HG03039 (cell line): ENCODE measurements at regions not wholly inside any gene's neighbourhood (a gene's known extent, or its start where the extent isn't known, plus 50 kb on each side); places are given as distances from the start of the nearest gene placed in this dataset.
"Not testable (repeated sequence)": the region's sequence is repeated elsewhere in the genome, so short reads cannot be mapped to it uniquely, and the experiment has no call there.

Source experiments
- ATAC-seq: cut with Tn5 transposase; IDR thresholded peaks from one replicate; pipeline ENCODE4 v1.9.1; 2021; ENCODE audit warnings: mild to moderate bottlenecking, moderate library complexity; ENCODE audit not compliant: unreplicated experiment

DNA sequence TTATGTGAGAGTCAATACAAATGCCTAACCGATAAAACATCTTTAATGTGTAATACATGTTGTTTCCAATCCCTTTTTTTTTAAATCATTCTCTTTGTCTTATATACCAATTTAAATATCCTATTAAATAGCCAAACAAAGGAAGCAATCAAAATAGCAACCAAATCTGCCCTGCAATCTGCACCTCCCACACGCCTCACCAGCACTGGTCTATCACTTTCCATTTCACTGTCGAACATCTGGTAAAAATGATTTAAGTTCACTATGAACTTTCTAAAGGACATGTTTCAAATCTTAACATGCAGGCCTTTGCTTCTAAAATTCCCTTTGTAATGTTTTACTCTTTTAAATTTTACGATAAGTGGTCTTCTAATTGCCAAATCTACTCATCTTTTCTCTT lies 1305.5 kb upstream of the TENM4 start:
- ATAC-seq = no peak

DNA sequence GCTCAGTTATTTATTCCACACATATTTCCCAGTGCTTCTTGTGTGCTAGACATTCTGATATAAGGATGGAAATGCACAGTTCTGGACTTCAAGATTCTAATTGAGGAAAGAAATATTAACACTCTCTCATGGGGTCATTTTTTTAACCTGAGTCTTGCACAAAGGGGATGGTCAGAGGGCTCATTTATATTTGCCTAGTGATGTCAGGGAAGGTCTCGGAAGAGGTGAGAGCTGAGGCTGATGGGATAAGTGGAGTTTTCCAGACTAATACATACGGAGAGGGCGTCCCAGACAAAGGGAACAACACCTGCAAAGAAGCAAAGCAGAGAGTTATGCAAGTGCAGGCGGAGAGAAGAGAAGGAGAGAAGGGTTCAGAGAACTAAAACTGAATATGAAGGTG lies 1304.6 kb upstream of the TENM4 start:
- no peak for ATAC-seq

DNA sequence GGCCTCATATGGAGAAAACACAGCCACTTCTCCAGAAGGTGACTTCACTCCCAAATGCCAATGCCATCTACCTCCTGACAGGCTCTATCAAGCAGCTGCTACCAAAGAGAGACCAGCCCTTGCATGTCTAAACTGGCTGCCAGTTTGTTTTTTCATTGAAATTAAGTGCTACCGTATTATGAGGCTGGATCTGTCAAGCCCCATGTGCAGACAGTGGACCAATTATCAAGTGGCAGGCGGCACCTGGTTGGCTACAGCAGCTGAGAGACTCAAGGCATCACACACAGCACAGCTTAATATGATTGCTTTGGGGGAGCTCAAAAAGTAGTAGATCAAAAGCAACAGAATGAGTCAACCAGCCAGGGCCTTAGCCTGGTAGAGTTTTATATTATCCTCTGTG lies 1293.0 kb upstream of the TENM4 start:
- ATAC-seq = no peak

DNA sequence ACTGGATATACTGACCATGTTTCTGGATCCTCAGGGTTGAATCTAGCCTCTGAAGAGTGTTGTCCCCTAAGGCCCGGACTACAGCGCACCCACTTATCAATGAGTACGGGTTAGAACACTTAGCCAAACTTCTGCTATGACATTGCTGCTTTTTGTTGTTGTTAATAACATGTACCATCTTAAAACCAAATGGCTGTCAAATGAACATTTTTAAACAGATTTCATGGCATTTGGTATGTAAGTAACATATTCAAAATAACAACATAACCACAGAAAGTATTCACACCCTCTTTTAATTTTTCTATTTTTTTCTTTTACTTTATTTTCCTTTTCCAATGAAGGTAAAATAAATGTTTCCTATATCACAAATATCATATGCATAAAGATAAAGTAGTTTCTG lies 1292.5 kb upstream of the TENM4 start:
- no peak for ATAC-seq

DNA sequence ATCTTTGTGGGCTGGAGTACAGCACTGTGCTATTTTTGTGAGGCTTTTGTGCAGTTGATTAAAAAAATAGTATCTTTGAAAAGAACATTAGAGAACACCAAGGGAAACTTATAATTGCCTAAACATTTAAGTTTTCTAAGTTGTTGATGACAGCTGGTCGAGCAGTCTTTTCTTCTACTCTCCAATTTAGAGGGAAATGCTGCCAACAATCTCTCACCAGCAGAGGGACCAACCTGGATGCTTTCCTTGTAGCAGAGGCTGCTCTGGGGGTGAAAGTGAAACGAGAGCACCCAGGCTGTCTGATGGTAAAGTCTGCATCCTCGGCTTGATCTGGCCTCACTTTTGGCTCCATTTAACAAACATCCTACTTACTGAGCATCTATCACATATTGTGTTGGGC lies 1286.5 kb upstream of the TENM4 start:
- peak; percentile 85 for ATAC-seq

DNA sequence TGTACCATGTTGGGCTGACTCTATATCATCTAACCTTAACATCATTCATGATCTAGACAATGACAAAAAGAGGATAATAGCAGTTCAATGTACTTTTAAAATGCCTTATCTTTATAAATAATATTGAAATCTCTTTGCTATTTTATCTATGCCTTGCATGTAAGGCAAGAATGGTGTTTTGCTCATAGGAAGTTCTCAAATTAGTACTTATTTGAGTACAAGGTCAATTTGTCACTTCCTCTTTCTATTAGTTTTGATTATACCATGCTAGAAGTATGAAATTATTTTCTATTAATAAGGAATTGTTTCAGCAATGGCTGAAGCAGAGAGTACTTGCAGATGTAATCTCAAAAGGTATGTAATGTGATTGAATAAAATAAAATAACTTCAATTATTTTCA lies 1285.4 kb upstream of the TENM4 start:
- no peak for ATAC-seq

DNA sequence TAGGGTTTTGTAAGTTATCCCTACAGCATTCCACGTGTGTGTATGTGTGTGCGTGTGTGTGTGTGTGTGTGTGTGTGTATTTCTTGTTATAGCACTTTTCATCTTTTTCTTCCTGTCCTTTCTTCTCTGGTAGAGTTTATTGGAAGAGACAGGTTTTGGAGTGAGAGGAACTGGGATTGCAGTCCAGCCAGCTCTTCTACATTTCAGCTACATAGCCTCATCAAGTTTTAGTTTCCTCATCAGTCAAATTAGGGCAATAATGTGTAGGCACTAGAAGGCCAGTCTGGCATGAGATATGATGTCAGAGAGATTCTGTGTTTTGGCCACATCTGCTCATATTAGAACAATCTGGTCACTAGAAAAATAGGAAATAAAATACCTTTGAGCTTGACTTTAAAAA lies 1283.5 kb upstream of the TENM4 start:
- no peak for ATAC-seq

DNA sequence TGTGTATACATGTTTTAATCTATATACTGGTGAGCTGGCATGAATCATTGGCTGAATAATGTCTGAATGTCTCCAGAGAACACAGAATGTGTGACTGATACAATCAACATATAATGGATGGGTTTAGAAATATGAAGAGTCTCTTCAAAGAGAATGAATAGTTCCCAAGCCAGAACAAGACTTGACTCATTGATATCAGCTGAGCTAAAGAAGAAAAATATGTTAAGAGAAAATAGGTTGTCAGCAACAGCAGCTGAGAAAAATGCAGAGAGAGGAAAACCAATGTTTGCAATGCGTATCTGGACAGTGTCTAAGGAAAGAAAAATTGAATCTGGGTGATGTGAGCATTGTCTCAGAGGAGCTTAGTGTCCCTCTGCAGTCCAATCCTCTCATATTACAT lies 1281.8 kb upstream of the TENM4 start:
- ATAC-seq = no peak

DNA sequence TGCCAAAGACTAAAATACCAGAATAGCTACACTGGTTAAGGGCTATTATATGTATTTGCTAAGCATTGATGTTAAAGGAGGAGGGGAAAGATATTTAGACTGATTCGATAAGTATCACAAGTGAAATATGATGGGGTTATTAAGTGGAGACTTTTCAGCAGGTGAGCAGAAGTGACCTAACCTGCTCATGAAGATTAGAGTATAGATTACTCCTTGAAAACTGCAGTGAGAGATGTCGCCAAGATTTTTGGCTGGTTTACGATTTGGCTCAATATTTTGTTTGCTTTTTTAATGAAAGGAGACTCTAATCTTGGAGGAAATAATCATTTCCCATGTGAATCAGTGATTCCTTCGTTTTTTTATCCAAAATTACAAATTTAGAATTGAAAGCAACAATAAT lies 1279.5 kb upstream of the TENM4 start:
- ATAC-seq = no peak

DNA sequence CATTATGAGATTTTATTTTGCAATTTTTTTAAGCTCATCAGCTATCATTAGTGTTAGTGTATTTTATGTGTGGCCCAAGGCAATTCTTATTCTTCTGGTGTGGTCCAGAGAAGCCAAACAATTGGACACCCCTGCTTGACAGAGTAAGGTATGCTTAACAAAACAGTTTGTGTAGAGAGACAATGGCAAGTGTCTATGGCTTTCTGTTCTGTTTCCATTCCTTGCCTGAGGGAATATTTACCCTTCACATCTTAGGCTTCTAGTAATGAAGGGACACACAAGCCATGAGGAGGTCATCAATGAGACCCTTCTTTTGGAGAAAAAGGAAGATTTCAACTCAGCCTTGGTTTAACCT lies 1278.4 kb upstream of the TENM4 start:
- ATAC-seq = no peak

DNA sequence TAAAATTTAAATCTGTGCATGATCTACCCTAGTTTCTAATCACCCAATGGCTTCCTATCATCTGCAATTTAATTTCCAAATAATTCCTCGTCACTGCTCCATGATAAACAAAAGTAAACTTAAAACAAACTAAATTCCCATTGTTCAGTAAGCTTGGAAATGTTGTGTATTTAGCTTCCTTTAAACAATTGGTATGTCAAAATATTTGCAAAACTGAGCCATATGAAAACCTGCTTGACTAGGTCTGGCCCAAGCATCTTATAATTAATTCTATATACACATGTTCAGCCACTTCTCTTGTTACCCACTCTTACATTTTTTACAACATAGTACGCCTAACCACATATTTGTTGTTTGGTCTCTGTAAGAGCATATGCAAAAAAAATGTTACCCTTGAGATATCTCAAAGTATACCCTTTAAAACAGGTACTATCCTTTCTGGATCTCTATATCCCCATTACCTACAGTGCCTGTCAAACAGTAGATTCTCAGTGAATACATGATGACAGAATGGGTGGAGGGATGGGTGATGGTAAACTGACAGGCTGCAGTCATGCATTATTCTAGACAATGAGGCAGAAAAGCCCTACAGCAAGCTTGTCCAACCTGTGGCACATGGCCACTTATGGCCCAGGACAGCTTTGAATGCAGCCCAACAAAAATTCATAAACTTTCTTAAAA lies 1277.9 kb upstream of the TENM4 start:
- ATAC-seq = no peak

DNA sequence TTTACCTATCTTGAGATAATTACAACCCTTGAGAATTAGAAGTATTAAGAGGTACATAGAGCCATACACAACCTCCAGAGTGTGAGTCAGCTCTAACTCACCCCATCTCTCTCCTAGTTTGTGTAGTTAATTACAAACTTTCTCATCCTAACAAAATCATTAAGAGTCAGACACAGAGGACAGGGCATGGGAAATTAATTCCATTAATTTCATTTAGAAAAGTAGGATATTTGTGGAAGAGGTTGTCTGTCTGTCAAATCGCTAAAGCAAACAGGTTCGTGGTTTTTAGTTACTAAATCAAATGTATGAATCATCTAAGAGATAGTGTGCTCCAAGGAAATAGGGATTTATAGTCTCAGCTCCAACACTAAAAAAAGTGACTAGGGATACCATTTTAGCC lies 1261.4 kb upstream of the TENM4 start:
- no peak for ATAC-seq

DNA sequence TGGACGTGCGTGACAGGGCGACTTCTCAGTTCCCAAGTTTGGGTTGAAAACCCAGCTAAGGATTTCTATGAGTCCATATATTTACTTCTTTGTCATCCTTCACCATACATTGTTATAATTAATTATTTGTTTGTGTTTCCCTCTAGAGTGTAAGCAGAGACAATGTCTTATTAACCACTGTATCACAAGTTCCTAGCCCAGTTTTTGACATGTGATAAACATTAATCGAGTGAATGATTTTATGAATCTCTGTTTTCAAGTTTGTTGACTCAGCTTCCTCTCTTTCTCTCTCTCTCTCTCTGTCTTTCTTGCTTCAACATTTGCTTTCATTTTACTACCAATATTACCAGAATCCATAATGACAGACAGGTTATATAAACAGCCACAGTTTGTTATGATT lies 1259.6 kb upstream of the TENM4 start:
- no peak for ATAC-seq

DNA sequence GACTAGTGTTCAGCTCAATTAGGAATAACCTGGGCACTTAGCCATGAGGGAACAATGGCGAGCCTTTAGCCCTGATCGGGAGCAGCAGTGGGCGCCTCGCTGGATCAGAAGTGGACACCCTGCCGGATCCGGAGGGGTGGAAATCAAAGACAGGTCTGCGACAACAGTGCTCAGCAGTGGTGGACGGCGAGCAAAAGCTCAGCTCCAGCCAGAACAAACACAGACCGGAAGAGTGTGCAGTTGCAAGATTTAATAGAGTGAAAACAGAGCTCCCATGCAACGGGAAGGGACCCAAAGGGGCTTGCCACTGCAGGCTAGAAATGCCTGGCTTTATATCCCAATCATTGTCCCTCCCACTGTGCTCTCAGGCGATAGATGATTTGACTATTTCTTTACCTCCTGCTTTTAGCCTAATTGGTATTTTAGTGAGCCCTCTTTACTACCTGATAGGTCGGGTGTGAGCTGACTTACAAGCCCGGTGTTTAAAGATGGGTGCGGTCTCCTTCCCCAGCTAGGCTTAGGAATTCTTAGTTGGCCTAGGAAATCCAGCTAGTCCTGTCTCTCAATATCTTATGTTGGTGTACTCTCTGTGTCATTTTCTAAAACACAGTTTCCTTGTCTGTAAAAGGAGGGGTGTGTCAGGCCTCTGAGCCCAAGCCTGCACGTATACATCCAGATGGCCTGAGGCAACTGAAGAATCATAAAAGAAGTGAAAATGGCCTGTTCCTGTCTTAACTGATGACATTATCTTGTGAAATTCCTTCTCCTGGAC lies 1258.8 kb upstream of the TENM4 start:
- not testable (repeated sequence) for ATAC-seq

DNA sequence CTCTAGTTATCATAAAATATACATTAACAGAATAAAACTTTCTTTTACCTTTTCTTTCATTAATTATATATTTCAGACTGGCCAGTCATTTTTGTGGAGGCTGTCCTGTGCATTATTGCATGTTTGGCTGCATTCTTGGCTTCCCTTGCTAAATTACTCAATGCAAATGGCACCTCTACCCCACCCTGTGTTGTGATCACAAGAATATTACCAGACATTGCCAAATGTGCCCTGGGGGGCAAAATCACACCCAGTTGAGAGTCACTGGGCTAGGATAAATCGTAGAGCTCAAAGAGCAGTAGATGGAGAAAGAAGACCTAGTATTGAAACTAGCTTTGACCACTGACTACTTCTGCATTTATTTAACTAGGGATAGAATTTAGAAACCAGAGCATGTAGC lies 1257.8 kb upstream of the TENM4 start:
- ATAC-seq = no peak

DNA sequence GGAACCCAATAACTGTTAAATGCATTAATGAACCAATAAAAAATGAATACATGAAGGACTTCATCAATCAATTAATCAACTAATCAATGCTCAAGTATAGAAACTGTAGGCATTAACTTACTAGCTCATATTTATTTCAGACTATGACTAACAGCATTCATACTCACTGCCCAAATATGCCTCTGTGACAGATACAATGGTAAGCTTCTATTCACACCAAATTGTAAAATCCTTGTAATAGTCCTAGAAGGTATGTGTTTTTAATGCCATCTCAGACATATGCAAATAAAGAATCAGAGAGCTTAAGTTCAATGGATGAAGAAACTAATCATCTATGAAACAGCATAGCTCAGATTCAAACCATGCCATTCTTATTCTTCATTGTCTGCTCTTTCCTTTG lies 1253.6 kb upstream of the TENM4 start:
- no peak for ATAC-seq

DNA sequence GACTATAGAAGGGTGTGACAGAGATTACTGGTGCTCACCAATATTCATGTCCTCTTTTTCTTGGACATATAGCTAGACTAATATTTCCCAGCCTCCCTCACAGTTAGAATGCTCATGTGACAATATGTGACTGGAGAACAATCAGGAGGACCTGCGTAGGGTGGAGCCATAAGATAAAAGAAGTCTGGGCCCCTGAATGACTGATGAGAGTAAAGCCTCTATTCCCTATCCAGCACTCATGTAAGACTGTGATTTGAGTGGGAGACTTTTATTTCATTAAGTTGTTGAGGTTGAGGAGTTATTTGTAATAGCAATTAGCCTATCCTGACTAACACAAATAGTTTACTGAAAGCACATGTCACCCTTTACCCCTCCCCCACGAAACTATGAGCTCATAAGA lies 1247.1 kb upstream of the TENM4 start:
- no peak for ATAC-seq

DNA sequence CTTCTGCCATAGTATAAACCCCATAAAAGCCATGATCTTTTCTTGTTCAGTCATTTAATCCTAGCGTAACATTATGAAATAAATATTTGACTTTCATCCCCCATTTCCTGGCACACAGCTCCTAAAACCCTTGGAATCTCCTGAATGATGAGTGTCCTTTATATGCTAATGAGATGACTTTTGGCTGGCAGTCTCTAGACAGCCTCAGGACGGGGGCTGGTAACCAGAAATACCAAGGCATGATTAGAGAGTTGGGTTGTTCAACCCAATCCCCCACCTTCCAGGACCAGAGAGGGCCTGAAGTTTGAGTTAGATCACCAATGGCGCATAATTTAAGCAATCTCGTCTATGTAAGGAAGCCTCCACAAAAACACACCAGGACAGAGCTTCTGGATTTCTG lies 1246.1 kb upstream of the TENM4 start:
- no peak for ATAC-seq

DNA sequence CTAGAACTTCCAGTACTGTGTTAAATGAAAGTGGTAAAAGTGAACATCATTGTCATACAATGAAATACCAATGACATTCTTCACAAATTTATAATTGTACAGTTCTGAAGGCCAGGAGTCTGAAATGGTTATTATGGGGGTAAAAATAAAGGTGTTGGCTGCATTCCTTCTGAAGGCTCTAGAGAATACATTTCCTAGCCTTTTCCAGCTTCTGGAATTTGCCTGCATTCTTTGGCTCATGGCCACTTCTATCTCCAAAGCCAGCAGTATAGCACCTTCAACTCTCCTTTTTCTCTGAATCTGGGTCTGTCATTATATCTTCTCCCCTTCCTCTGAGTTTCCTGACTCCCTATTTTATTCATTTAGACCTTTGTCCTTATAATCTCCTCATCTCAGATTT lies 1232.7 kb upstream of the TENM4 start:
- ATAC-seq = no peak

DNA sequence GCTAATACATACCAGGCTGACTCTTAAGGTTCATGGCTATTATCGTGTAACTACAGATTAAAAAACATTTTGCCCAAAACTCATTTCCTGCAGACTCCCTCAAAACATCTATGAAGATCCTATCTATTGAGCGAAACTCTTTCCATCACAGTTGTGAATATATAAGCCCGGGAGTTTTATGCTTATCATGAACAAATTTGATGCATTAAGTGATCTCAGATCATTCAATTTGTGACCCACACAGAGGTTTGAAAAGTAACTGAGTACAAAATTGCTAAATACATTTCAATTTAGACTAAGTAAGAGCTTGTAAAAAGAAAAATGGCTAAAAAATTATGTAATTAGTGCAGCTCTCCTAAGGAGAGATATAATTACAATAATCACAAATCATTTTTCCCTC lies 1228.8 kb upstream of the TENM4 start:
- ATAC-seq = no peak

DNA sequence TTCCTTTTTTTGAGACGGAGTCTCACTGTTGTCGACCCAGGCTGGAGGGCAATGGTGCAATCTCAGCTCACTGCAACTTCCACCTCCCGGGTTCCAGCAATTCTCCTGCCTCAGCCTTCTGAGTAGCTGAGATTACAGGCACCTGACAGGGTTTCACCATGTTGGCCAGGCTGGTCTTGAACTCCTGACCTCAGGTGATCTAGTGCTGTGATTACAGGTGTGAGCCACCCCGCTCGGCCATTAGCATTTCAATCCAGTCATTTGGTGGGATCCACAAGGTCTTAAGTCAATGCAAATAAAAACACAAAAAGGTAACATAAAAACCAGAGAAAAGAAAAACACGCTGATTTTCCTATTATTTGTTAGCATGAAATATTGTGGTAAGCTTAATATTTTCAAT lies 1227.2 kb upstream of the TENM4 start:
- no peak for ATAC-seq

DNA sequence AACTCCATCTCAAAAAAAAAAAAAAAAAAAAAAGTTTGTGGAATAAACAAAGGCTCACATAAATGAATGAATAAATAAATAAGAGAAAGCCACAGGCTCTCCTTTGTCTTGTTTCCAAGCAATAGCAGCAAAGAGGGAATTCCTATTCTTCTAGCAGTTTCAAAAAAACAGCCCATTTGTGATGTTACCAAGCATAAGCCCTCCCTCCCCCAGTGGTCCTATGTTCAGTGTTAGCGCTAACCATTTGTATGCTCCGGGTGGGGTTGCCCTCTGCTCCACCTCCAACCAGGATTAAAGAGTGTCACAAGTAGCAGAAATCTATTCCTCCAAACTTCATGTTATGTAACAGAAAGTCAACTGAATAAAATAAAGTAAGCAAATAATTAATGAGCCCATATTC lies 1215.0 kb upstream of the TENM4 start:
- no peak for ATAC-seq

DNA sequence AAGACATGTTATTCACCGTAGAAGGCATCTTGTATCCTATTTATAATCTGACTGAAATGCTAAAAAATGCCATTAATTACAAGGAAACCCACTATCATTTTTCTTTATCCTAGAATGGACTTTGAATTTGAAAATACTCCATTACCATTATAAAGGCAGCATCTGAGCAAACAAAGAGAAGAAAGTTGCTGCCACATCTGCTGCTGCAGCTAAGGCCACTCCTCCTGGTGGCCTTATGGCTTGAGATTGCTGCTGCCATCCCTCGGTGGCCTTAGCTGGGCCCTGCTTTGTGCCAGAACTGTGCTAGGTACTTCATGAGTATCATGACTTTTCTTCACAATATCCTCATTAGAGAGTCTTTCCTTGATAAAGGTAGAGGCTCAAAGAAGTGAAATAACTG lies 1210.1 kb upstream of the TENM4 start:
- no peak for ATAC-seq
